WTC11 (cell line): ENCODE measurements at regions not wholly inside any gene's neighbourhood (a gene's known extent, or its start where the extent isn't known, plus 50 kb on each side); places are given as distances from the start of the nearest gene placed in this dataset.

Experiments used
- ATAC-seq: fragments of 200-7000 bp; cut with Tn5 transposase; 2 replicates; pipeline ENCODE4 v1.10.0; 2021; ENCODE audit warnings: mild to moderate bottlenecking, moderate library complexity
- CTCF ChIA-PET: fragments of 300-600 bp; sonication (Branson Sonifier 250); formaldehyde crosslinking; loops from one replicate; lab custom pipeline; 2021; ENCODE audit warnings: antibody characterized with exemption; lab: Charles Lee
- POLR2A ChIA-PET: fragments of 350-600 bp; sonication (Branson Sonifier 250); formaldehyde crosslinking; loops from one replicate; lab custom pipeline; 2021; ENCODE audit warnings: antibody characterized with exemption; lab: Charles Lee
- DNase-seq: peaks from one replicate; pipeline ENCODE4 v3.0.0; 2021; ENCODE audit warnings: low spot score
- H3K27ac Mint-ChIP-seq: 2 replicates; pipeline ENCODE4 v1.8.0; 2021; ENCODE audit warnings: mixed read lengths
- H3K27me3 Mint-ChIP-seq: 2 replicates; pipeline ENCODE4 v1.8.0; 2021; ENCODE audit warnings: low read depth, mild to moderate bottlenecking, moderate library complexity, mixed read lengths
- H3K36me3 Mint-ChIP-seq: 2 replicates; pipeline ENCODE4 v1.8.0; 2021; ENCODE audit warnings: mixed read lengths
- H3K4me1 Mint-ChIP-seq: 2 replicates; pipeline ENCODE4 v1.8.0; 2022; ENCODE audit warnings: mixed read lengths
- H3K4me3 Mint-ChIP-seq: 2 replicates; pipeline ENCODE4 v1.8.0; 2021; ENCODE audit warnings: mild to moderate bottlenecking, moderate library complexity, mixed read lengths
- H3K9me3 Mint-ChIP-seq: 2 replicates; pipeline ENCODE4 v1.8.0; 2021; ENCODE audit warnings: mixed read lengths
- CREM ChIP-seq: sonication (generic); formaldehyde crosslinking; IDR thresholded peaks from 2 replicates; pipeline ENCODE4 v1.8.1; 2022; ENCODE audit warnings: mild to moderate bottlenecking, missing genetic modification reagents, moderate library complexity
- EMX1 ChIP-seq: fragments of 250-450 bp; sonication (Bioruptor Pico); IDR thresholded peaks from 2 replicates; pipeline ENCODE4 v1.8.0; 2021; ENCODE audit warnings: mild to moderate bottlenecking
- FOXJ3 ChIP-seq: sonication (generic); formaldehyde crosslinking; IDR thresholded peaks from 2 replicates; pipeline ENCODE4 v1.9.0; 2021; ENCODE audit warnings: missing genetic modification reagents, mild to moderate bottlenecking, borderline replicate concordance
- FOXK1 ChIP-seq: sonication (generic); formaldehyde crosslinking; IDR thresholded peaks from 2 replicates; pipeline ENCODE4 v1.8.0; 2022; ENCODE audit warnings: mild to moderate bottlenecking, moderate library complexity, missing genetic modification reagents
- HMGA2 ChIP-seq: fragments of 250-450 bp; sonication (Bioruptor Pico); IDR thresholded peaks from 2 replicates; pipeline ENCODE4 v1.4.0; 2021; ENCODE audit warnings: mild to moderate bottlenecking, moderate library complexity
- IRF2 ChIP-seq: sonication (generic); formaldehyde crosslinking; IDR thresholded peaks from 2 replicates; pipeline ENCODE4 v1.8.0; 2022; ENCODE audit warnings: low read depth, missing genetic modification reagents, borderline replicate concordance
- MYBL2 ChIP-seq: sonication (generic); formaldehyde crosslinking; IDR thresholded peaks from 2 replicates; pipeline ENCODE4 v1.8.1; 2023; ENCODE audit warnings: mild to moderate bottlenecking, moderate library complexity, missing genetic modification reagents
- NFATC4 ChIP-seq: fragments of 250-450 bp; sonication (Bioruptor Pico); IDR thresholded peaks from 2 replicates; pipeline ENCODE4 v1.9.0; 2021; ENCODE audit warnings: mild to moderate bottlenecking
- NFYB ChIP-seq: sonication (generic); formaldehyde crosslinking; conservative IDR thresholded peaks from 2 replicates; pipeline ENCODE4 v1.8.0; 2022; ENCODE audit warnings: low read depth, missing genetic modification reagents
- NR2C2 ChIP-seq: sonication (generic); formaldehyde crosslinking; IDR thresholded peaks from 2 replicates; pipeline ENCODE4 v1.8.0; 2022; ENCODE audit warnings: mild to moderate bottlenecking, missing genetic modification reagents
- NR3C1 ChIP-seq: sonication (generic); formaldehyde crosslinking; conservative IDR thresholded peaks from 2 replicates; pipeline ENCODE4 v1.8.1; 2023; ENCODE audit warnings: low read depth, mild to moderate bottlenecking, missing genetic modification reagents
- RELA ChIP-seq: sonication (generic); formaldehyde crosslinking; IDR thresholded peaks from 2 replicates; pipeline ENCODE4 v1.8.1; 2022; ENCODE audit warnings: missing genetic modification reagents, mild to moderate bottlenecking, borderline replicate concordance
- TCF7 ChIP-seq: sonication (generic); formaldehyde crosslinking; IDR thresholded peaks from 2 replicates; pipeline ENCODE4 v1.8.0; 2022; ENCODE audit warnings: mild to moderate bottlenecking, low read depth, missing genetic modification reagents, moderate library complexity
- TEAD1 ChIP-seq: sonication (generic); formaldehyde crosslinking; IDR thresholded peaks from 2 replicates; pipeline ENCODE4 v1.8.0; 2022; ENCODE audit warnings: mild to moderate bottlenecking, missing genetic modification reagents
- ZBTB43 ChIP-seq: sonication (generic); formaldehyde crosslinking; IDR thresholded peaks from 2 replicates; pipeline ENCODE4 v1.8.1; 2023; ENCODE audit warnings: mild to moderate bottlenecking, missing genetic modification reagents
- ZNF138 ChIP-seq: sonication (generic); formaldehyde crosslinking; conservative IDR thresholded peaks from 2 replicates; pipeline ENCODE4 v1.8.1; 2022; ENCODE audit warnings: mild to moderate bottlenecking, moderate library complexity, missing genetic modification reagents
- ZNF317 ChIP-seq: sonication (generic); formaldehyde crosslinking; IDR thresholded peaks from 2 replicates; pipeline ENCODE4 v1.8.1; 2023; ENCODE audit warnings: low read depth, mild to moderate bottlenecking, moderate library complexity, missing genetic modification reagents, borderline replicate concordance
- ZNF396 ChIP-seq: fragments of 250-450 bp; sonication (Bioruptor Pico); IDR thresholded peaks from 2 replicates; pipeline ENCODE4 v1.8.0; 2021; ENCODE audit warnings: mild to moderate bottlenecking, moderate library complexity, borderline replicate concordance
- TF ChIP-seq, protein P1 (sequence below): fragments of 250-450 bp; sonication (Bioruptor Pico); IDR thresholded peaks from 2 replicates; pipeline ENCODE4 v1.9.0; 2021; ENCODE audit warnings: moderate library complexity, mild to moderate bottlenecking, inconsistent platforms, borderline replicate concordance
- TF ChIP-seq, protein P2 (sequence below): sonication (generic); formaldehyde crosslinking; IDR thresholded peaks from 2 replicates; pipeline ENCODE4 v1.8.1; 2022; ENCODE audit warnings: mild to moderate bottlenecking, missing genetic modification reagents, moderate library complexity, borderline replicate concordance
- TF ChIP-seq, protein P3 (sequence below): fragments of 250-450 bp; sonication (Bioruptor Pico); IDR thresholded peaks from 2 replicates; pipeline ENCODE4 v1.9.0; 2021; ENCODE audit warnings: mild to moderate bottlenecking, borderline replicate concordance
- TF ChIP-seq, protein P4 (sequence below): sonication (generic); formaldehyde crosslinking; IDR thresholded peaks from 2 replicates; pipeline ENCODE4 v1.8.0; 2023; ENCODE audit warnings: missing genetic modification reagents
- TF ChIP-seq, protein P5 (sequence below): sonication (generic); formaldehyde crosslinking; IDR thresholded peaks from 2 replicates; pipeline ENCODE4 v1.8.1; 2022; ENCODE audit warnings: low read depth, missing genetic modification reagents, borderline replicate concordance
- TF ChIP-seq, protein P6 (sequence below): sonication (generic); formaldehyde crosslinking; IDR thresholded peaks from 2 replicates; pipeline ENCODE4 v1.8.0; 2022; ENCODE audit warnings: mild to moderate bottlenecking, missing genetic modification reagents

DNA sequence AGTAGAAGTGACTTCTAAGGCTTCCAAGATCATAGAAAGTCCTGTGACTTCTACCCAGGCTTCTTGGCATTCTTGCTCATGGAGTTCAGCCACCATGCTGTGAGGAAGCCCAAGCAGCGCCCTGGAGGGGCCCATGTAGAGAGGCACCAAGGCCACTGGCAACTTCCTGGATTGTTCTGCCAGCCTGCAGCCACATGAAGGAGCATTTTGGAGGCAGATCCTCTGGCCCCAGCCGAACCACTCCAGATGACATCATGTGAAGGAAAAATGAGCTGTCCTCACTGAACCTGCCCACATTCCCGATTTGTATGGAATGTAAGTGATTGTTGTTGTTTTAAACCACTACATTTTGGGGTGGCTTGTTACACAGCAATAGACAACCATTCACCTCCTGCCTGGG is 51.5 kb upstream of the MNX1 start:
- H3K27me3 Mint-ChIP-seq, result peaks cover 21% of the 10 kb centered on the region
- CTCF ChIA-PET, result no interaction called here
- H3K4me1 Mint-ChIP-seq, result no peaks in the 10 kb centered on the region
- no peak overlapping the region for H3K4me3 Mint-ChIP-seq
- peaks cover 47% of the 10 kb centered on the region for H3K9me3 Mint-ChIP-seq
- POLR2A ChIA-PET, result no interaction called here
- peaks cover 5% of the 10 kb centered on the region for H3K36me3 Mint-ChIP-seq
- DNase-seq (no peak), ATAC-seq (no peak)
- no peak for TF ChIP-seq FOXK1 (CRISPR knock-in tag)
- TF ChIP-seq, protein P1, sequence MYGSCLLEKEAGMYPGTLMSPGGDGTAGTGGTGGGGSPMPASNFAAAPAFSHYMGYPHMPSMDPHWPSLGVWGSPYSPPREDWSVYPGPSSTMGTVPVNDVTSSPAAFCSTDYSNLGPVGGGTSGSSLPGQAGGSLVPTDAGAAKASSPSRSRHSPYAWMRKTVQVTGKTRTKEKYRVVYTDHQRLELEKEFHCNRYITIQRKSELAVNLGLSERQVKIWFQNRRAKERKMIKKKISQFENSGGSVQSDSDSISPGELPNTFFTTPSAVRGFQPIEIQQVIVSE (CRISPR knock-in tag), result no peak
- no peak for TF ChIP-seq MYBL2
- TF ChIP-seq CREM (CRISPR knock-in tag), result no peak
- TF ChIP-seq ZNF317, result no peak
- TF ChIP-seq, protein P2, sequence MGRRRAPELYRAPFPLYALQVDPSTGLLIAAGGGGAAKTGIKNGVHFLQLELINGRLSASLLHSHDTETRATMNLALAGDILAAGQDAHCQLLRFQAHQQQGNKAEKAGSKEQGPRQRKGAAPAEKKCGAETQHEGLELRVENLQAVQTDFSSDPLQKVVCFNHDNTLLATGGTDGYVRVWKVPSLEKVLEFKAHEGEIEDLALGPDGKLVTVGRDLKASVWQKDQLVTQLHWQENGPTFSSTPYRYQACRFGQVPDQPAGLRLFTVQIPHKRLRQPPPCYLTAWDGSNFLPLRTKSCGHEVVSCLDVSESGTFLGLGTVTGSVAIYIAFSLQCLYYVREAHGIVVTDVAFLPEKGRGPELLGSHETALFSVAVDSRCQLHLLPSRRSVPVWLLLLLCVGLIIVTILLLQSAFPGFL, result no peak
- no peak overlapping the region for H3K27ac Mint-ChIP-seq

DNA sequence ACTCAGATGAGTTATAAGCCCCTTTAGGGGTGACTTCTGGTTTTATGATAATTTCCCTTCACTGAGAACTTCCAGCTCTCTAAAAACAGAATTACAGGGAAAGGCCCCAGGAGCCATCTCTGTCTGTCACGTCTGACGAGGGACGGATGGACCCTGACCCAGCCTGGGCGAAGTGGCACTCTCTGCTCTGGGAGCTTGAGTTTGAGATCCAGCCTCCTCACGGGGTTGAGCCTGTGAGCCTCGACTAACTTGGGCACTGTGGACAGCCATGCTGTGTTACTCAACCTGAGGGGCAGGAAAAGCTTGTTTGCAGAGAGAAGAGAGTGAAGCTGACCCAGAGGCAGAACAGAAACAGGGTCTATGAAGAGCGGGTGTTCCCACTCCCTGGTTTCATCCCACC is 54.6 kb upstream of the MNX1 start:
- CTCF ChIA-PET, result no interaction called here
- Mint-ChIP-seq H3K27ac (no peak overlapping the region), H3K4me1 (no peaks in the 10 kb centered on the region)
- no peak for DNase-seq
- POLR2A ChIA-PET, result no interaction called here
- TF ChIP-seq, protein P3, sequence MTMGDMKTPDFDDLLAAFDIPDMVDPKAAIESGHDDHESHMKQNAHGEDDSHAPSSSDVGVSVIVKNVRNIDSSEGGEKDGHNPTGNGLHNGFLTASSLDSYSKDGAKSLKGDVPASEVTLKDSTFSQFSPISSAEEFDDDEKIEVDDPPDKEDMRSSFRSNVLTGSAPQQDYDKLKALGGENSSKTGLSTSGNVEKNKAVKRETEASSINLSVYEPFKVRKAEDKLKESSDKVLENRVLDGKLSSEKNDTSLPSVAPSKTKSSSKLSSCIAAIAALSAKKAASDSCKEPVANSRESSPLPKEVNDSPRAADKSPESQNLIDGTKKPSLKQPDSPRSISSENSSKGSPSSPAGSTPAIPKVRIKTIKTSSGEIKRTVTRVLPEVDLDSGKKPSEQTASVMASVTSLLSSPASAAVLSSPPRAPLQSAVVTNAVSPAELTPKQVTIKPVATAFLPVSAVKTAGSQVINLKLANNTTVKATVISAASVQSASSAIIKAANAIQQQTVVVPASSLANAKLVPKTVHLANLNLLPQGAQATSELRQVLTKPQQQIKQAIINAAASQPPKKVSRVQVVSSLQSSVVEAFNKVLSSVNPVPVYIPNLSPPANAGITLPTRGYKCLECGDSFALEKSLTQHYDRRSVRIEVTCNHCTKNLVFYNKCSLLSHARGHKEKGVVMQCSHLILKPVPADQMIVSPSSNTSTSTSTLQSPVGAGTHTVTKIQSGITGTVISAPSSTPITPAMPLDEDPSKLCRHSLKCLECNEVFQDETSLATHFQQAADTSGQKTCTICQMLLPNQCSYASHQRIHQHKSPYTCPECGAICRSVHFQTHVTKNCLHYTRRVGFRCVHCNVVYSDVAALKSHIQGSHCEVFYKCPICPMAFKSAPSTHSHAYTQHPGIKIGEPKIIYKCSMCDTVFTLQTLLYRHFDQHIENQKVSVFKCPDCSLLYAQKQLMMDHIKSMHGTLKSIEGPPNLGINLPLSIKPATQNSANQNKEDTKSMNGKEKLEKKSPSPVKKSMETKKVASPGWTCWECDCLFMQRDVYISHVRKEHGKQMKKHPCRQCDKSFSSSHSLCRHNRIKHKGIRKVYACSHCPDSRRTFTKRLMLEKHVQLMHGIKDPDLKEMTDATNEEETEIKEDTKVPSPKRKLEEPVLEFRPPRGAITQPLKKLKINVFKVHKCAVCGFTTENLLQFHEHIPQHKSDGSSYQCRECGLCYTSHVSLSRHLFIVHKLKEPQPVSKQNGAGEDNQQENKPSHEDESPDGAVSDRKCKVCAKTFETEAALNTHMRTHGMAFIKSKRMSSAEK, result no peak
- TF ChIP-seq ZNF396 (CRISPR knock-in tag) (no peak), FOXJ3 (CRISPR knock-in tag) (no peak), ZNF138 (CRISPR knock-in tag) (no peak)
- TF ChIP-seq, protein P4, sequence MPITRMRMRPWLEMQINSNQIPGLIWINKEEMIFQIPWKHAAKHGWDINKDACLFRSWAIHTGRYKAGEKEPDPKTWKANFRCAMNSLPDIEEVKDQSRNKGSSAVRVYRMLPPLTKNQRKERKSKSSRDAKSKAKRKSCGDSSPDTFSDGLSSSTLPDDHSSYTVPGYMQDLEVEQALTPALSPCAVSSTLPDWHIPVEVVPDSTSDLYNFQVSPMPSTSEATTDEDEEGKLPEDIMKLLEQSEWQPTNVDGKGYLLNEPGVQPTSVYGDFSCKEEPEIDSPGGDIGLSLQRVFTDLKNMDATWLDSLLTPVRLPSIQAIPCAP (CRISPR knock-in tag), result no peak
- TF ChIP-seq, protein P5, sequence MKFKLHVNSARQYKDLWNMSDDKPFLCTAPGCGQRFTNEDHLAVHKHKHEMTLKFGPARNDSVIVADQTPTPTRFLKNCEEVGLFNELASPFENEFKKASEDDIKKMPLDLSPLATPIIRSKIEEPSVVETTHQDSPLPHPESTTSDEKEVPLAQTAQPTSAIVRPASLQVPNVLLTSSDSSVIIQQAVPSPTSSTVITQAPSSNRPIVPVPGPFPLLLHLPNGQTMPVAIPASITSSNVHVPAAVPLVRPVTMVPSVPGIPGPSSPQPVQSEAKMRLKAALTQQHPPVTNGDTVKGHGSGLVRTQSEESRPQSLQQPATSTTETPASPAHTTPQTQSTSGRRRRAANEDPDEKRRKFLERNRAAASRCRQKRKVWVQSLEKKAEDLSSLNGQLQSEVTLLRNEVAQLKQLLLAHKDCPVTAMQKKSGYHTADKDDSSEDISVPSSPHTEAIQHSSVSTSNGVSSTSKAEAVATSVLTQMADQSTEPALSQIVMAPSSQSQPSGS, result no peak
- TF ChIP-seq, all 79 proteins: peak for 0
- peaks cover 51% of the 10 kb centered on the region for H3K9me3 Mint-ChIP-seq
- H3K4me3 Mint-ChIP-seq, result no peak overlapping the region
- peaks cover 31% of the 10 kb centered on the region for H3K27me3 Mint-ChIP-seq
- H3K36me3 Mint-ChIP-seq, result peaks cover 5% of the 10 kb centered on the region
- no peak for ATAC-seq

DNA sequence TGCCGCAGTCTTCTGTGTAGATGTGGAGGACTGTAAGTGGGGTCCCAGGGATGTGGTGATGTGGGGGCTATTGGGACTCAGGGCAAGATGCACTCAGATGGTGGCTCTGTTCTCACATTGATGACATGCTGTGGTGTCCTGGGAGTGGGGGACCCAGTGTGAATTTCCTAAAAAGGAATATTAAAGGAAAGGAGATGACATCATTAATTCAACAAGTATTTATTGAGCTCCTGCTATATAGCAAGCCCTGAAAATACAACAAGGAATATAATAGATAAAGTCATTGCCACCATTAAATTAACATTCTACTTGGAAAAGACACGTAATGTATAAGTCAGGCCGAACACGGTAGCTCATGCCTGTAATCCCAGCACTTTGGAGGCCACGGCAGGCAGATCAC is 61.9 kb upstream of the MNX1 start:
- ChIA-PET POLR2A (interaction anchor here (0.7 kb wide), 1 partner anchor 22 kb away, joined by 5 read pairs; no protein-coding TSS in a partner anchor), CTCF (interaction anchor here (0.7 kb wide), 1 partner anchor 12 kb away, joined by 3 read pairs; no protein-coding TSS in a partner anchor)
- H3K36me3 Mint-ChIP-seq, result no peaks in the 10 kb centered on the region
- ATAC-seq, result no peak
- peaks cover 17% of the 10 kb centered on the region for H3K27me3 Mint-ChIP-seq
- DNase-seq, result no peak
- H3K27ac Mint-ChIP-seq, result no peak overlapping the region
- H3K4me3 Mint-ChIP-seq, result no peak overlapping the region
- H3K4me1 Mint-ChIP-seq, result no peaks in the 10 kb centered on the region
- H3K9me3 Mint-ChIP-seq, result peaks cover 2% of the 10 kb centered on the region
- no peak for TF ChIP-seq NFATC4 (CRISPR knock-in tag)
- no peak for TF ChIP-seq NFYB
- TF ChIP-seq TCF7 (CRISPR knock-in tag), result no peak
- TF ChIP-seq ZNF396 (CRISPR knock-in tag), result no peak
- TF ChIP-seq RELA (CRISPR knock-in tag), result no peak
- TF ChIP-seq EMX1 (CRISPR knock-in tag), result no peak
- TF ChIP-seq, protein P6, sequence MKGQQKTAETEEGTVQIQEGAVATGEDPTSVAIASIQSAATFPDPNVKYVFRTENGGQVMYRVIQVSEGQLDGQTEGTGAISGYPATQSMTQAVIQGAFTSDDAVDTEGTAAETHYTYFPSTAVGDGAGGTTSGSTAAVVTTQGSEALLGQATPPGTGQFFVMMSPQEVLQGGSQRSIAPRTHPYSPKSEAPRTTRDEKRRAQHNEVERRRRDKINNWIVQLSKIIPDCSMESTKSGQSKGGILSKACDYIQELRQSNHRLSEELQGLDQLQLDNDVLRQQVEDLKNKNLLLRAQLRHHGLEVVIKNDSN (CRISPR knock-in tag), result no peak
- no peak for TF ChIP-seq NR3C1
- TF ChIP-seq HMGA2 (CRISPR knock-in tag), result no peak
- no peak for TF ChIP-seq NR2C2 (CRISPR knock-in tag)
- TF ChIP-seq IRF2 (CRISPR knock-in tag), result no peak
- TF ChIP-seq ZBTB43, result no peak
- no peak for TF ChIP-seq TEAD1 (CRISPR knock-in tag)
